ENCODE measurements at regions not wholly inside any gene's neighbourhood (a gene's known extent, or its start where the extent isn't known, plus 50 kb on each side); places are given as distances from the start of the nearest gene placed in this dataset.

GRCh38 chr11:81892770-81893635 lies 840.7 kb downstream of the FAM181B start:
- TF ChIP-seq CTCF (IDR thresholded peaks at IDR 0.05 in 4 of 5, conservative IDR thresholded peaks at IDR 0.05 in 1 of 5) (no peak), POLR2A (IDR thresholded peaks at IDR 0.05) (no peak)

All from gastrocnemius medialis (tissue), 4 donors.